ENCODE measurements at regions not wholly inside any gene's neighbourhood (a gene's known extent, or its start where the extent isn't known, plus 50 kb on each side); places are given as distances from the start of the nearest gene placed in this dataset.

GRCh38 chr13:69450245-69450644 is 657.4 kb upstream of the ATXN8OS start:
- in situ Hi-C loops (cut with HindIII; ENCODE audit: low sequenced_read_pairs), result no loop called here

DNA sequence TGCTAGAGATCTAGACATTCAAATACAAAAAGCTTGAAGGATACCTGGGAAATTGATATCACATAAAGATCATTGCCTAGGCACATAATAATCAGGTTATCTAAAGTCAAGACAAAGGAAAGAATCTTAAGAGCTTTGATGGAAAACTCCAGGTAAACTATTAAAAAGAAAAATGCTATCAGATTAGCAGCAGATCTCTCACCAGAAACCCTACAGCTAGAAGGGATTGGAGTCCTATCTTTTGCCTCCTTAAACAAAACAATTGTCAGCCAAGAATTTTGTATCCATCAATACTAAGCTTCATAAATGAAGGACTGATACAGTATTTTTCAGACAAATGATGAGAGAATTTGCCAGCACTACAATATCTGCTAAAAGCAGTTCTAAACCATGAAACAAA is 682.4 kb upstream of the ATXN8OS start:
- in situ Hi-C loops (cut with HindIII; ENCODE audit: low sequenced_read_pairs), result no loop called here

DNA sequence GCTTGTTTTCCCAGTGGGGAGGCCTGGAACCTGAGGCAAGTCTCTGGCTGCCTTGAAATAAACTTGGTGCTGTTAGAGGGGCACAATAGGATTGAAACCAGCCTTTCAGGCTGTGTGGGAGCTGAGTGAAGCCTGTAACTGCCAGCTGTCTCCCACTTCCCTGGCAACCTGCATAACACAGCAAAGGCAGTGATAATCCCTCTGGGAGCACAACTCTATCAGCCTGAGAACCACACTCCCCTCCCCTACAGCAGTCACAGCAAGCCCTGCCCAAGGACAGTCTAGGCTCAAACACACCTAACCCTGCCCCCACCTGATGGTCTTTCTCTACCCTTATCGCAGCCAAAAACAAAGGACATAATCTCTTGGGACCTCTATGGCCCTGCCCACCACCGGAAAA is 683.8 kb upstream of the ATXN8OS start:
- in situ Hi-C loops (cut with HindIII; ENCODE audit: low sequenced_read_pairs), result no loop called here

GRCh38 chr13:69418319-69418718 is 689.3 kb upstream of the ATXN8OS start:
- in situ Hi-C loops (cut with HindIII; ENCODE audit: low sequenced_read_pairs), result no loop called here

- in situ Hi-C loops (cut with HindIII; ENCODE audit: low sequenced_read_pairs), result no loop called here
These were observed 696.9 kb upstream of the ATXN8OS start for GRCh38 chr13:69410761-69411160.

DNA sequence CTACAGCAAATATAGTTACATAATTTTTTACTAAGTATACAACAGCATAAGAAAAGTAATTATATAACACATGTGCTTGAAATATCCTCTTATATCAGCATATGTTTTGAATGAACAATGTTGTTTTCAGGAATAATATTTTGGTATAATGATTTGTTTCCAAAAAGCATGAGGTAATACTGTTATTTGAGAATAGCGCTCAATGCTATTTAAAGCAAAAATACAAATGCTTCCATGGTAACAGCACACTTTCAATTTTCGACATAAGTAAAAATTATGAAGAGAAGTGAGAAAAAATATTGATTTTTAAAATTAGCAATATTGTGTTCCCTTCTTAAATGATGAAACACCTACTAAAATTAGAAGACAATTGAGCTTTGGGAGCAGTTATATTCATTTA is 715.9 kb upstream of the ATXN8OS start:
- in situ Hi-C loops (cut with HindIII; ENCODE audit: low sequenced_read_pairs), result no loop called here

DNA sequence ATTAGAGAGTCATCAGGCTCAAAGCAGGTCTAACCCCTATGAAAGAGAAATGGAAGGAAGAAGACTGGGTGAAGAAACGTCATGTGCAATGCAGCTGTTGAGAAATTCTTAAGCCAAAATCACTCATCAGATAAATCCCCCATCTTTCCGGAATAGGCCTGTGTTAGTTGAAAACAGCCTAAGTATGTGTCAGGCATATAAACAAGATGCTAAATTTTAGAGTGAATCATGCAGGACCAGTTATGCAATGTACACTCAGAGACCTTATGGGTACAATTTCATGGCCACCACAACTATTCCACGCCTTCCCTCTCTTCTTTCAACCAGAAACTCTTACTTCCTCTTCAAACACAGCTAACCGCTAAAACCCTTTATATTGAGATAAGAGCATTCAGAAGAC is 717.7 kb upstream of the ATXN8OS start:
- in situ Hi-C loops (cut with HindIII; ENCODE audit: low sequenced_read_pairs), result no loop called here

GRCh38 chr13:69373747-69374425 is 733.7 kb upstream of the ATXN8OS start:
- in situ Hi-C loops (cut with HindIII; ENCODE audit: low sequenced_read_pairs), result no loop called here

- in situ Hi-C loops (cut with HindIII; ENCODE audit: low sequenced_read_pairs), result no loop called here
These were observed 744.3 kb upstream of the ATXN8OS start for GRCh38 chr13:69363360-69363759.

DNA sequence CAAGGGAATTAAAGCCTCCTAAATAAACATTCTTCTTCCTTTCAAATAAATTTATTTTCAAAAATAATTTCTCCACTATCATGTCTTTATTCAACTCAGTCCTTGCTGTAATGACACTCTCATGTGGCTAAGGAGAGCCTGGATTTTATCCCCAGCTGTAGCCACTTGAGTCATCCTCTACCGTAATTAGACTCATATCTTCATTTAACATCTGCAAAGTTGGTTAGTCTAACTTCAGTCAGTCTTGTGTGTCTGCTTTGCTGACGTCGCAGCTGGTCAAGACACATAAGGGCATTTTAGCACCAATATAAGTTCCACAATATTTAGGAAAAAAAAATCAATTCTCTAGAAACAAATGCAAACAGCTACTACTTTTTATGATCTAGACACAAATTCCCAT is 776.4 kb upstream of the ATXN8OS start:
- in situ Hi-C loops (cut with HindIII; ENCODE audit: low sequenced_read_pairs), result no loop called here

DNA sequence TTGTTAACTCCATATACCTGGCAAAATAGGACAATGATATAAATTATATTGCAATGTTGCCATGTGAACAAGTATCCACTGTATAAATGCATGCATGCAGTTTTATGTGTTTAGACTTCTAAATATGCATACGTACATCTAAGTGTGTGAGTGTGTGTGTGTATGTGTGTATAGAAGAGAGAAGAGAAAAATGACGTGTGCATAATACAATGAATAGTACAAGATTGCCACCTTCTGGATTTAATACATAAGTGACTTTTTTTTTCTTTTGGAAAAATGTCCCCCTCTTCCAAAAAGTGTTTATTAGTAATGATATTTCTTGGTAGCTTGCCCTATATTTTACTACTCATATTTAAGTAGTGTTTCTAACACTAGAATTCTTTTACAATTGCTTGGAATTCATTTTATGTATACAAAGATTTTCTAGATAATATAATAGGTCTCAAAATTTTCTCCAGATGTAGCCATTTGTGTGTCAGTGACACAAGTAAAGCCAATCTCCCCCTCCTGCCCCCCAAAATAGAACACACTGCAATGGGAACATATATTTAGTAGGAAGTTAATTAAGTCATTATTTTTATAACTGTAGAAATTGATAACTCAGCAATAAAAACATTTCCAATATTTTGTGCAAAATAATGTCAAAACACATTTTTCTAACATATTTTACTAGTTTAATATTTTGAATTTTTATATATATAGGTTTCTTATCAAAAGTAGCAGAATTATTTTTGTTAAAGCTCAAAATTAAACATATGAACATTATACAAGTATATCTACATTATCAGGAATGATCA is 783.3 kb upstream of the ATXN8OS start:
- in situ Hi-C loops (cut with HindIII; ENCODE audit: low sequenced_read_pairs), result no loop called here

- in situ Hi-C loops (cut with HindIII; ENCODE audit: low sequenced_read_pairs), result no loop called here
These were observed 788.0 kb upstream of the ATXN8OS start for GRCh38 chr13:69319656-69320055.

- in situ Hi-C loops (cut with HindIII; ENCODE audit: low sequenced_read_pairs), result no loop called here
These were observed 792.6 kb upstream of the ATXN8OS start for GRCh38 chr13:69315039-69315438.

DNA sequence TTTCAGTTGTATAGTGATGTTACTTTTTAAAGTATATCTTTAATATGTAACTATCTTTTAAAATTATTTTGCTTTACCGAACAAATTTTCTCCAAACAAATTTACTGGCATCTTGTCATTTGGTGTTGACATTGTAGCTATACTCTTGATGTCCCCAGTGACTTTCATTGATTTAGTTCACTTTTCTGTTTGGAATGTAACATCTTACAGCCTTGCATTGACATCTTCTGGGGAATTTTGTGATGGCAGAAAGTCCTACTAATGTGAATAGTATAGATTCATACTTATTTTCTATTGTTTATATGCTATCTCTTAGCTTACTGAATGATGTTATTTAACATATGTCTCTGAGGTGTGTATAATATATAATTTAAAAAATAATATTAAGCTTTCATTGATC is 800.9 kb upstream of the ATXN8OS start:
- in situ Hi-C loops (cut with HindIII; ENCODE audit: low sequenced_read_pairs), result no loop called here

DNA sequence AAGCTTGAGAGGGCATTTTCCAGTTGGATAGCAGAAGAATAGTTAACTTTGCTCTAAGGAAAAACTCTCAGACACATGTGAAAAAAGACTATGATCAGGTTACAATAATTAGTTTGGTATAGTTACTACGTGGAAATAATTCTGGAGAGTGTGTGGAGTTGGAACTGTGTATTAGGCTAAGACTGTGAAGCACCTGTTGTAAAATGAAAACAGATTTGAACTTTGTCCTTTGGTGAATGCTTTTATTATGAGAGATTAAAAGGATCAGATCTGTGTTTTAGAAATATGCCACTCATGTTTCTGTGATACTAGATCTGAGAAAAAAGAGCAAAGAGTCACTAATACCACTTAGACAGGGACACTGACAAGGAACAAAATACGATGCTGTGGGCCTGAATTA is 807.5 kb upstream of the ATXN8OS start:
- in situ Hi-C loops (cut with HindIII; ENCODE audit: low sequenced_read_pairs), result no loop called here

DNA sequence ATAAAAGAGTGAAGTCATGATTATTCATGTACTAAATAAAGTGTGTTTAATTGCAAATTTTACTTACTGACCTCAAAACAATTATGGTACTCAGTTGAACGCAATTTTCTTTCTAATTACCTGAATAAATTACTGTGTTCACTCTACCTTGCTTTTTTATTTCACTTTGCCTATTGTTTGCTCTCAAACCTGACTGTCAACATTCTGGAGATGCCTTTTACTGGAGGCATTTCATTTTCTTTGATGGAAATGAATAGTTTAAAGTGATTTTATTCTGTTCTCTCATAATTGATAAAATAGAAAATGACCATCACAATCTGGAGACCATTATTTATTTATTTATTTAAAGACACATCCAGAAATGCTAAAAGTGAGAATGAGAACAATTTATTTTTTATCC is 811.5 kb upstream of the ATXN8OS start:
- in situ Hi-C loops (cut with HindIII; ENCODE audit: low sequenced_read_pairs), result no loop called here

DNA sequence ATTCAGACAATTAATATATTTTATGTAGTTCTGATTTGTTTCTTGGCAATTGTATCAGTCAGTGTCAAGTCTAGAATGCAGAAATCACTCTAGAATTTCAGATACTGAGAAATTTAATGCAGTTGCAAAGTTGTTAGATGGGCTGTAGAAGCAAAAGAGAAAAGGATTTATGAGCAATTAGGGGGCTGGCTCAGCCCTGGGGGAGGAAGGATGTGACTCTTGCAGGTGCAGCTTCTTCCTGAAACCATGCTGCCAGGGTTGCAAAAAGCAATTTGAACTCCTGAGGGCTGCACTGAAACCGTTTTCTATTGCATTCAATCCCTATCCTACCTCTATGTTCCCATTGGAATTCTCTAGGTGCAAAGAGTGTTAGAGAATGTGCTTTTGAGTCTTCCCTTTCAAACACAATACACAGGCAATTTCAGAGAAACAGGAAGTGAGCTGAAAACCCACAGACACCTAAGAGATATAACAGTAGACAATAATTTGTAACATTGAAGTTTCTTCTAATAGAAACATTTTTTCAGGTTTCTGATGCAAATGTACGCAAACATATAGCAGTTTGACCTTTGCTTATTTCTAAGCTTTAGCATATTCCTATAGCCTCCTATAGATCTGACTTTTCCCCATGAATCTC is 814.7 kb upstream of the ATXN8OS start:
- in situ Hi-C loops (cut with HindIII; ENCODE audit: low sequenced_read_pairs), result no loop called here

DNA sequence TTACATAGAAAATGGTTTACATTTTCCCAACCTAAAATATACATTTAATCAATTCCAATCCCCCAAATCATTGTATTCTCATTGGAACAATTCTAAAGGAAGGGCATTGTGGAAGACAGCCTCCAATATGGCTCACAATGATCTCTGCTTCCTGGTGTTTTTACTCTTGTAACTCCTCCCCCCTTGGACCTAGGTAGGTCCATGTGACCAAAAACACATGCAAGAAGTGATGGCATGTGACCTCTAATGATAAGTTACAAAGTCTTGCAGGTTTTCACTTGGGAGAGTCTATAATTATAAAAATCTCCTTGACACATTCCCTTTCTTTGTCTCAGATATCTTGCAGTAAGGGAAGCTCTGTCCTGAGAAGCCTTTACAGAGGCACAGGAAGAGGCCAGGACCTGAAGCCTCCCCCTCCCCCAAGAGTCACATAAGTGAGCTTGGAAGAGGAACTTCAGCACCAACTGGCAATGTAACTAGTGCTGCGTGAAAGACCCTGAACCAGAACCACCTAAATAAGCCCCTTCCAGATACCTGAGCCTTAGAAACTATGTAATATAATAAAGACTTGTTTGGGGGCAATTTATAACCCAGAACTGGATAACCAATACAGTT is 816.2 kb upstream of the ATXN8OS start:
- in situ Hi-C loops (cut with HindIII; ENCODE audit: low sequenced_read_pairs), result no loop called here

GRCh38 chr13:69288026-69288425 is 819.6 kb upstream of the ATXN8OS start:
- in situ Hi-C loops (cut with HindIII; ENCODE audit: low sequenced_read_pairs), result no loop called here

- in situ Hi-C loops (cut with HindIII; ENCODE audit: low sequenced_read_pairs), result no loop called here
These were observed 820.5 kb upstream of the ATXN8OS start for GRCh38 chr13:69287050-69287698.

DNA sequence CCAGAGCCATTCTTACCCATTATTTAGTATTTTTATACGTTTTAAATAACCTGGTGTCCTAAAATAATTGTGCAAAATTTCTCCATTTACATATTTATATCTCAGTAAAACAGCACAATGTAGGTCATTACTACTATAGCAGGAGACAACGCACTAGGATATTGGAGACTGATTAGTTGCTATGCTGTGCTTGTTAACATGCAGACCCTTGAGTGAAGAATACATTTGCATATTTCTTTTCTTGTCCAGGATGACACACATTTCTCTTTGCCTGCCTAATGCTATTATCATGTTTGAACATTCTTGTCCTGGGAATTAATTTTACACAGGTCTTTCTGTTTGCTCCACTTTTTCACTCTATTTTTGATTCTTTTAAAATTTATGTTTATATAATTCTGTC is 823.8 kb upstream of the ATXN8OS start:
- in situ Hi-C loops (cut with HindIII; ENCODE audit: low sequenced_read_pairs), result no loop called here

Data from endothelial cell of hepatic sinusoid (primary cell).